Endothelial cell of umbilical vein (primary cell): ENCODE measurements at regions not wholly inside any gene's neighbourhood (a gene's known extent, or its start where the extent isn't known, plus 50 kb on each side); places are given as distances from the start of the nearest gene placed in this dataset.

ENCODE experiments used
- BruUV-seq: library from RNA; stranded (reverse); fragments of 400-500 nt; replicated peaks from 2 replicates; lab custom pipeline; 2021; lab: Mats Ljungman, UMichigan
- CTCF ChIA-PET: fragments of 300-600, 350-600 bp; sonication (Branson Sonifier 250); formaldehyde crosslinking; loops from one replicate; lab custom pipeline; 2021; ENCODE audit warnings: antibody characterized with exemption, inconsistent platforms; lab: Charles Lee
- POLR2A ChIA-PET: fragments of 300-600, 350-600 bp; sonication (Branson Sonifier 250); formaldehyde crosslinking; loops from one replicate; lab custom pipeline; 2021; ENCODE audit warnings: antibody characterized with exemption, inconsistent platforms; lab: Charles Lee
- DNase-seq: peaks from one replicate; pipeline ENCODE4 v3.0.0-alpha.2; 2011; ENCODE audit warnings: low read depth, low spot score
- FAIRE-seq: peaks from 2 replicates; lab custom pipeline; 2011; peaks lifted over from hg19 to GRCh38; lab: Jason Lieb, UNC
- H2AFZ ChIP-seq: 2 replicates; pipeline ENCODE4 v1.6.0; 2012; ENCODE audit warnings: low read depth, low read length, control low read depth, inconsistent platforms
- H3K27ac ChIP-seq: 2 replicates; pipeline ENCODE4 v1.5.1; 2011; ENCODE audit warnings: low read depth, mild to moderate bottlenecking, control low read depth, low read length, moderate library complexity; ENCODE audit not compliant: insufficient read depth
- H3K27me3 ChIP-seq, 2 experiments: 2 replicates each; pipeline versions ENCODE4 v1.6.0 to v1.6.1; 2011; ENCODE audit warnings: low read length in 2 of 2, mixed read lengths in 1 of 2; ENCODE audit not compliant: control insufficient read depth in 2 of 2, insufficient read depth in 2 of 2
- H3K36me3 ChIP-seq, 2 experiments: 2 replicates in 1 of 2; 3 replicates in 1 of 2; pipeline ENCODE4 v1.5.1; 2011; ENCODE audit warnings: low read length in 2 of 2, mild to moderate bottlenecking in 1 of 2, moderate library complexity in 1 of 2; ENCODE audit not compliant: control insufficient read depth in 2 of 2, insufficient read depth in 2 of 2; ENCODE audit errors: extremely low read depth in 1 of 2
- H3K4me1 ChIP-seq: 3 replicates; pipeline ENCODE4 v1.5.1; 2011; ENCODE audit warnings: mild to moderate bottlenecking, low read length; ENCODE audit not compliant: control insufficient read depth, insufficient read depth; ENCODE audit errors: extremely low read depth
- H3K4me2 ChIP-seq: 2 replicates; pipeline ENCODE4 v1.6.1; 2011; ENCODE audit warnings: low read length, control low read depth, mixed read lengths; ENCODE audit not compliant: insufficient read depth
- H3K4me3 ChIP-seq, 3 experiments: fragments of 200-600 bp in 1 of 3; sonication (generic), shearing (Covaris generic) in 1 of 3; replicated peaks in 1 of 3; 2 replicates each; pipeline ENCODE4 v1.5.1; 2011 to 2016; ENCODE audit warnings: control low read depth in 3 of 3, low read length in 3 of 3, mild to moderate bottlenecking in 2 of 3, inconsistent platforms in 1 of 3, low read depth in 1 of 3, moderate library complexity in 1 of 3; ENCODE audit not compliant: insufficient read depth in 1 of 3
- H3K79me2 ChIP-seq: 2 replicates; pipeline ENCODE4 v1.6.0; 2012; ENCODE audit warnings: low read length, inconsistent platforms; ENCODE audit not compliant: control insufficient read depth, insufficient read depth
- H3K9ac ChIP-seq: replicated peaks from 2 replicates; pipeline ENCODE3; 2011; ENCODE audit warnings: low read length, control low read depth; ENCODE audit not compliant: insufficient read depth; ENCODE audit errors: extremely low read depth
- H3K9me1 ChIP-seq: replicated peaks from 3 replicates; pipeline ENCODE4 v1.6.0; 2011; ENCODE audit warnings: mild to moderate bottlenecking, low read length; ENCODE audit not compliant: control insufficient read depth, insufficient read depth; ENCODE audit errors: extremely low read depth
- H3K9me3 ChIP-seq: replicated peaks from 2 replicates; pipeline ENCODE4 v1.5.1; 2012; ENCODE audit warnings: low read length, inconsistent platforms; ENCODE audit not compliant: control insufficient read depth, insufficient read depth
- H4K20me1 ChIP-seq: replicated peaks from 2 replicates; pipeline ENCODE3; 2011; ENCODE audit warnings: mild to moderate bottlenecking, low read length; ENCODE audit not compliant: control insufficient read depth, insufficient read depth; ENCODE audit errors: extremely low read depth
- FOS ChIP-seq: IDR thresholded peaks from 2 replicates; pipeline ENCODE4 v1.6.1; 2011; ENCODE audit warnings: mild to moderate bottlenecking, low read length, moderate library complexity, borderline replicate concordance; ENCODE audit not compliant: insufficient read depth
- GATA2 ChIP-seq: IDR thresholded peaks from 2 replicates; pipeline ENCODE4 v1.7.0; 2011; ENCODE audit warnings: low read depth, mild to moderate bottlenecking, moderate library complexity, mixed read lengths, low read length; ENCODE audit not compliant: insufficient read length, insufficient read depth
- JUN ChIP-seq: IDR thresholded peaks from 2 replicates; pipeline ENCODE4 v1.6.1; 2011; ENCODE audit warnings: borderline replicate concordance, low read depth; ENCODE audit not compliant: insufficient read length, insufficient read depth
- MYC ChIP-seq: IDR thresholded peaks from one replicate; pipeline ENCODE4 v1.6.1; 2011; ENCODE audit warnings: mild to moderate bottlenecking, low read depth, low read length
- POLR2A ChIP-seq: IDR thresholded peaks from 2 replicates; pipeline ENCODE4 v1.6.1; 2012; ENCODE audit warnings: low read depth, mild to moderate bottlenecking, control low read depth, low read length
- dilution Hi-C: fragments of 300-500 bp; cut with MboI; formaldehyde crosslinking; loops from one replicate; pipeline ENCODE4 v1.15.0; 2019; ENCODE audit warnings: low sequenced_read_pairs; ENCODE audit not compliant: extremely low pct_ligation_motif_present
- intact Hi-C: fragments of 100-400 bp; cut with micrococcal nuclease; formaldehyde crosslinking; loops from one replicate; pipeline ENCODE4 v1.10.0; 2022
- TF ChIP-seq, protein P1 (sequence below): IDR thresholded peaks from 2 replicates; pipeline ENCODE4 v1.6.1; 2011; ENCODE audit not compliant: insufficient read depth, insufficient read length

DNA sequence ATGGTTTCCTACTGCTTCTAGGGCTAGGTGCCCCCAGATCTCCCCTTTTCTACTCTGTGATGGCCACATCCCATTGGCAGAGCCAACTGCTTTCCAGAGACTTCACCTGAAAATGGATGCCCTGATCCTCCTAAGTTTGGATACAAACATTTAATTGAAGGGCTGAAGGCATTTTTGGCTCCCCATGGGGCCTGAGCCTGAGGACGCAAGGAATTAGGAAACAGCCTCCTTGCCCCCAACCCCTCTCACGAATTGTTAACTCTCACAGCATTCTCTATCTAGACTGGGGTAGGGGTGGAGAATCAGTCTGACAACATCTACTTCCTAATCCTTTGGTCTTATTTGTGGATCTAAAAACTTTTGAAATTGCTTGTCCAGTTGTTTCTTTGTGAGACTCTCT lies 108.5 kb upstream of the KCNK2 start:
- H3K9me3 ChIP-seq = no peaks in the 10 kb centered on the region
- BruUV-seq = no TSS peak
- H3K27ac ChIP-seq = no peak overlapping the region
- no peaks in the 10 kb centered on the region for H4K20me1 ChIP-seq
- POLR2A ChIA-PET = no interaction called here
- H2AFZ ChIP-seq = no peak overlapping the region
- dilution Hi-C loops (no loop called here), intact Hi-C loops (no loop called here)
- no peak overlapping the region for H3K4me2 ChIP-seq
- H3K36me3 ChIP-seq = no peaks in the 10 kb centered on the region
- DNase-seq (no peak), FAIRE-seq (no peak)
- no peak overlapping the region for H3K4me3 ChIP-seq
- TF ChIP-seq FOS (no peak), MYC (no peak)
- no peak overlapping the region for H3K9ac ChIP-seq
- H3K4me1 ChIP-seq = no peaks in the 10 kb centered on the region
- H3K27me3 ChIP-seq = peaks cover 2% of the 10 kb centered on the region in 2 experiments
- no peaks in the 10 kb centered on the region for H3K9me1 ChIP-seq
- no peaks in the 10 kb centered on the region for H3K79me2 ChIP-seq
- CTCF ChIA-PET = no interaction called here

DNA sequence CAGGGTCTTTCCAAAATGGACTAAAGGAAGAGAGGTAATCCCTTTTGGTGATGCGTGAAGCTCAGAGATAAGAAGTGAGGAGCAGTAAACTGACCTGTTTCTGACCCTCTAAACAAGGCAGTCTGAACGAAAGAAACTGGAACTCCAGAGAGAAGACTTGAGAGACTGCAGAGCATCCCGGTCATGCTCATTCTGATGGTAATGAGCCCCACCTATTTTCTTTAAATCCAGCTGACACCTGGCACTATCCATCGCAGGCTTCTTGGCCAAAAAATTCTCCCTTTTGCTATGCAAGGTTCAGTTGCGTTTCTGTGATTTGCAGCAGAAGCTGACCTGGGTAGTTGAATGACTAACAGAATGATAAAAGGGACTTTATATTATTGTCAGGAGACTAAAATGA lies 105.9 kb upstream of the KCNK2 start:
- BruUV-seq = no TSS peak
- FAIRE-seq (no peak), DNase-seq (no peak)
- H2AFZ ChIP-seq = no peak overlapping the region
- H3K27me3 ChIP-seq = peaks cover 2% of the 10 kb centered on the region in 2 experiments
- ChIA-PET POLR2A (no interaction called here), CTCF (no interaction called here)
- no peak overlapping the region for H3K27ac ChIP-seq
- intact Hi-C loops (no loop called here), dilution Hi-C loops (no loop called here)
- no peak overlapping the region for H3K4me3 ChIP-seq
- H3K79me2 ChIP-seq = no peaks in the 10 kb centered on the region
- H3K9me1 ChIP-seq = no peaks in the 10 kb centered on the region
- H3K4me2 ChIP-seq = no peak overlapping the region
- H3K36me3 ChIP-seq = no peaks in the 10 kb centered on the region
- no peak overlapping the region for H3K9ac ChIP-seq
- TF ChIP-seq, protein P1, sequence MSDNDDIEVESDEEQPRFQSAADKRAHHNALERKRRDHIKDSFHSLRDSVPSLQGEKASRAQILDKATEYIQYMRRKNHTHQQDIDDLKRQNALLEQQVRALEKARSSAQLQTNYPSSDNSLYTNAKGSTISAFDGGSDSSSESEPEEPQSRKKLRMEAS = no peak
- TF ChIP-seq GATA2 (no peak), MYC (no peak), POLR2A (no peak), JUN (no peak)
- no peaks in the 10 kb centered on the region for H3K4me1 ChIP-seq
- no peaks in the 10 kb centered on the region for H4K20me1 ChIP-seq
- no peaks in the 10 kb centered on the region for H3K9me3 ChIP-seq
